Caki2 (cell line): ENCODE measurements at regions not wholly inside any gene's neighbourhood (a gene's known extent, or its start where the extent isn't known, plus 50 kb on each side); places are given as distances from the start of the nearest gene placed in this dataset.

Experiments
- DNase-seq: peaks from one replicate; pipeline ENCODE4 v3.0.0-alpha.2; 2015; ENCODE audit warnings: low read depth
- in situ Hi-C: cut with HindIII; loops from 2 replicates; pipeline ENCODE4 v1.10.0; 2016; ENCODE audit warnings: low sequenced_read_pairs, low pct_unique_long_range_greater_than_20kb, mixed read lengths

GRCh38 chr6:157754351-157754750 lies 68.7 kb upstream of the SNX9 start:
- in situ Hi-C loops, result loop anchor here (25.0 kb wide), 1 partner anchor 108 kb away; no protein-coding TSS in a partner anchor
- no peak for DNase-seq

- no peak for DNase-seq
- in situ Hi-C loops, result loop anchor here (25.0 kb wide), 1 partner anchor 107 kb away; no protein-coding TSS in a partner anchor
Observed at GRCh38 chr6:157755032-157755745, 67.9 kb upstream of the SNX9 start.

- no peak for DNase-seq
- in situ Hi-C loops, result loop anchor here (25.0 kb wide), 1 partner anchor 106 kb away; no protein-coding TSS in a partner anchor
Observed at GRCh38 chr6:157755746-157756411, 67.2 kb upstream of the SNX9 start.

GRCh38 chr6:157756708-157757429 lies 66.2 kb upstream of the SNX9 start:
- in situ Hi-C loops, result loop anchor here (25.0 kb wide), 1 partner anchor 105 kb away; no protein-coding TSS in a partner anchor
- DNase-seq, result peak; percentile 86

- in situ Hi-C loops, result loop anchor here (25.0 kb wide), 1 partner anchor 105 kb away; no protein-coding TSS in a partner anchor
- DNase-seq, result no peak
Observed at GRCh38 chr6:157757430-157758403, 65.3 kb upstream of the SNX9 start.

GRCh38 chr6:157758516-157759023 lies 64.5 kb upstream of the SNX9 start:
- in situ Hi-C loops, result loop anchor here (25.0 kb wide), 1 partner anchor 104 kb away; no protein-coding TSS in a partner anchor
- DNase-seq, result no peak

GRCh38 chr6:157759028-157759427 lies 64.0 kb upstream of the SNX9 start:
- in situ Hi-C loops, result loop anchor here (25.0 kb wide), 1 partner anchor 103 kb away; no protein-coding TSS in a partner anchor
- peak; percentile 55 for DNase-seq

- in situ Hi-C loops, result loop anchor here (25.0 kb wide), 1 partner anchor 102 kb away; no protein-coding TSS in a partner anchor
Observed at GRCh38 chr6:157760137-157760536, 62.9 kb upstream of the SNX9 start.

GRCh38 chr6:157760589-157761330 lies 62.3 kb upstream of the SNX9 start:
- peak; percentile 67 for DNase-seq
- in situ Hi-C loops, result loop anchor here (25.0 kb wide), 1 partner anchor 102 kb away; no protein-coding TSS in a partner anchor

More at GRCh38 chr6:157760137-157760536, 62.9 kb upstream of the SNX9 start:
- DNase-seq, result no peak

GRCh38 chr6:157761331-157761921 lies 61.6 kb upstream of the SNX9 start:
- in situ Hi-C loops, result loop anchor here (25.0 kb wide), 1 partner anchor 101 kb away; no protein-coding TSS in a partner anchor
- DNase-seq, result no peak

GRCh38 chr6:157761926-157762325 lies 61.1 kb upstream of the SNX9 start:
- in situ Hi-C loops, result loop anchor here (25.0 kb wide), 1 partner anchor 100 kb away; no protein-coding TSS in a partner anchor
- no peak for DNase-seq

- no peak for DNase-seq
- in situ Hi-C loops, result loop anchor here (25.0 kb wide), 1 partner anchor 100 kb away; no protein-coding TSS in a partner anchor
Observed at GRCh38 chr6:157762636-157763035, 60.4 kb upstream of the SNX9 start.

- in situ Hi-C loops, result loop anchor here (25.0 kb wide), 1 partner anchor 99 kb away; no protein-coding TSS in a partner anchor
- DNase-seq, result peak; percentile 91
Observed at GRCh38 chr6:157763129-157763903, 59.7 kb upstream of the SNX9 start.

GRCh38 chr6:157763904-157764177 lies 59.2 kb upstream of the SNX9 start:
- DNase-seq, result no peak
- in situ Hi-C loops, result loop anchor here (25.0 kb wide), 1 partner anchor 98 kb away; no protein-coding TSS in a partner anchor
